Type B pancreatic cell (in vitro differentiated cells): ENCODE measurements at regions not wholly inside any gene's neighbourhood (a gene's known extent, or its start where the extent isn't known, plus 50 kb on each side); places are given as distances from the start of the nearest gene placed in this dataset.

Source experiments
- DNase-seq: peaks from one replicate; pipeline ENCODE4 v3.0.0; 2021; ENCODE audit warnings: mixed read lengths; ENCODE audit not compliant: unreplicated experiment; ENCODE audit errors: extremely low spot score
- H3K27ac Mint-ChIP-seq: 2 replicates; pipeline ENCODE4 v1.8.0; 2021; ENCODE audit warnings: mild to moderate bottlenecking, mixed read lengths
- H3K27me3 Mint-ChIP-seq: 2 replicates; pipeline ENCODE4 v1.8.0; 2021; ENCODE audit warnings: mixed read lengths
- H3K36me3 Mint-ChIP-seq: 2 replicates; pipeline ENCODE4 v1.8.0; 2021; ENCODE audit warnings: mixed read lengths
- H3K4me1 Mint-ChIP-seq: one replicate; pipeline ENCODE4 v1.8.0; 2021; ENCODE audit warnings: mixed read lengths; ENCODE audit not compliant: unreplicated experiment
- H3K4me3 Mint-ChIP-seq: 2 replicates; pipeline ENCODE4 v1.8.0; 2021; ENCODE audit warnings: mild to moderate bottlenecking, mixed read lengths
- H3K9me3 Mint-ChIP-seq: 2 replicates; pipeline ENCODE4 v1.8.0; 2021; ENCODE audit warnings: mixed read lengths
- CTCF ChIP-seq: fragments of 200-600 bp; sonication (generic); conservative IDR thresholded peaks from 2 replicates; pipeline ENCODE4 v1.5.0; 2021; ENCODE audit warnings: antibody characterized with exemption, mild to moderate bottlenecking

- no peaks in the 10 kb centered on the region for H3K36me3 Mint-ChIP-seq
- TF ChIP-seq CTCF = no peak
- DNase-seq = no peak
- H3K27ac Mint-ChIP-seq = no peak overlapping the region
- H3K4me1 Mint-ChIP-seq = no peaks in the 10 kb centered on the region
- no peaks in the 10 kb centered on the region for H3K27me3 Mint-ChIP-seq
- no peak overlapping the region for H3K4me3 Mint-ChIP-seq
- H3K9me3 Mint-ChIP-seq = no peaks in the 10 kb centered on the region
Measured at GRCh38 chr6:82022614-82023129, 224.9 kb downstream of the IBTK start.

- no peak for TF ChIP-seq CTCF
- Mint-ChIP-seq H3K27ac (no peak overlapping the region), H3K4me3 (no peak overlapping the region), H3K36me3 (no peaks in the 10 kb centered on the region), H3K4me1 (no peaks in the 10 kb centered on the region), H3K9me3 (no peaks in the 10 kb centered on the region), H3K27me3 (no peaks in the 10 kb centered on the region)
- DNase-seq = no peak
Measured at GRCh38 chr6:82017773-82018172, 229.8 kb downstream of the IBTK start.

GRCh38 chr6:82017288-82017687, 230.3 kb downstream of the IBTK start:
- peak overlapping the region; percentile 62 for H3K27ac Mint-ChIP-seq
- H3K4me1 Mint-ChIP-seq = no peaks in the 10 kb centered on the region
- H3K36me3 Mint-ChIP-seq = no peaks in the 10 kb centered on the region
- no peaks in the 10 kb centered on the region for H3K9me3 Mint-ChIP-seq
- H3K27me3 Mint-ChIP-seq = no peaks in the 10 kb centered on the region
- H3K4me3 Mint-ChIP-seq = no peak overlapping the region
- no peak for TF ChIP-seq CTCF
- DNase-seq = no peak

- no peak for TF ChIP-seq CTCF
- Mint-ChIP-seq H3K4me1 (no peaks in the 10 kb centered on the region), H3K27me3 (no peaks in the 10 kb centered on the region), H3K4me3 (no peak overlapping the region), H3K36me3 (no peaks in the 10 kb centered on the region), H3K27ac (no peak overlapping the region), H3K9me3 (no peaks in the 10 kb centered on the region)
- DNase-seq = no peak
Measured at GRCh38 chr6:82015526-82015925, 232.0 kb downstream of the IBTK start.

DNA sequence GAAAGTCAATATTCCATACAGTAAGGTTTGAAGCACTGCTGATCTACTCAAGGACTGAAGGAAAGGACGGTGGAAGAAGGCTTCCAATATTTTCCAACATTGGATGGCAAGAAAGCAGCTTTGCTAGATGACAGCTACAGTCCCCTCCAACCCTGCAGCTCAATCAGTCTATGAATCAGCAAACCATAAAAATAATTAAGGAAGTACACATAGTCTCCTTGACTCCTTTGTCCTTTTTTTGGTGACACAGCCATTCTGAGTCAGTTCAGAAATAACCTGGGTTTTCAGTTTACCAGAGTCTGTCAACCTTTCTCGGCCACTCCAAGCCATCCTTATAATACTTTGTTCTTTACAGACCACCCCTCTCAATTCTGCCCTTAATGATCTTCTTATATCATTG, 232.5 kb downstream of the IBTK start:
- no peak overlapping the region for H3K27ac Mint-ChIP-seq
- H3K27me3 Mint-ChIP-seq = no peaks in the 10 kb centered on the region
- no peak for TF ChIP-seq CTCF
- H3K36me3 Mint-ChIP-seq = no peaks in the 10 kb centered on the region
- no peaks in the 10 kb centered on the region for H3K9me3 Mint-ChIP-seq
- no peak for DNase-seq
- H3K4me3 Mint-ChIP-seq = no peak overlapping the region
- H3K4me1 Mint-ChIP-seq = no peaks in the 10 kb centered on the region
